Liver (tissue), 8 donors: ENCODE measurements at regions not wholly inside any gene's neighbourhood (a gene's known extent, or its start where the extent isn't known, plus 50 kb on each side); places are given as distances from the start of the nearest gene placed in this dataset.

Experiments
- DNase-seq: peaks from one replicate; pipeline ENCODE4 v3.0.0-alpha.2; 2017; ENCODE audit warnings: low spot score
- H3K27ac ChIP-seq, 2 donors: one replicate each; pipeline ENCODE4 v1.7.0; 2013; ENCODE audit warnings: inconsistent platforms in 2 of 2, low read length in 2 of 2, control low read depth in 1 of 2, low read depth in 1 of 2, mild to moderate bottlenecking in 1 of 2
- H3K27me3 ChIP-seq, 4 donors: one replicate each; pipeline versions ENCODE4 v1.6.1 to v1.7.0; 2013; ENCODE audit warnings: low read length in 3 of 4, inconsistent platforms in 1 of 4, mild to moderate bottlenecking in 1 of 4, moderate library complexity in 1 of 4; ENCODE audit not compliant: control insufficient read depth in 4 of 4, insufficient read depth in 4 of 4
- H3K36me3 ChIP-seq, 4 donors: one replicate each; pipeline versions ENCODE4 v1.6.1 to v1.7.0; 2013; ENCODE audit warnings: low read length in 3 of 4, mild to moderate bottlenecking in 3 of 4, low read depth in 1 of 4, moderate library complexity in 1 of 4; ENCODE audit not compliant: control insufficient read depth in 4 of 4, insufficient read depth in 3 of 4
- H3K4me1 ChIP-seq, 4 donors: one replicate each; pipeline versions ENCODE4 v1.6.1 to v1.7.0; 2013; ENCODE audit warnings: low read length in 3 of 4, mild to moderate bottlenecking in 3 of 4, moderate library complexity in 1 of 4; ENCODE audit not compliant: control insufficient read depth in 4 of 4, insufficient read depth in 4 of 4
- H3K4me3 ChIP-seq, 3 donors: one replicate each; pipeline versions ENCODE4 v1.6.1 to v1.7.0; 2013; ENCODE audit warnings: low read length in 3 of 3, control low read depth in 1 of 3, low read depth in 1 of 3, mild to moderate bottlenecking in 1 of 3
- H3K9ac ChIP-seq, 2 donors: one replicate each; pipeline ENCODE4 v1.7.0; 2013; ENCODE audit warnings: low read length in 2 of 2, mild to moderate bottlenecking in 2 of 2, moderate library complexity in 2 of 2, control low read depth in 1 of 2, low read depth in 1 of 2
- H3K9me3 ChIP-seq, 4 donors: one replicate each; pipeline versions ENCODE4 v1.6.1 to v1.7.0; 2013; ENCODE audit warnings: low read length in 3 of 4; ENCODE audit not compliant: control insufficient read depth in 4 of 4
- ATF3 ChIP-seq: IDR thresholded peaks from 2 replicates; pipeline ENCODE4 v1.6.1; 2016; ENCODE audit warnings: antibody characterized with exemption
- CTCF ChIP-seq: fragments of 150-350 bp; IDR thresholded peaks from 2 replicates; pipeline ENCODE4 v1.5.1; 2017; ENCODE audit warnings: improper control_type of control experiment, low read depth, low read length; ENCODE audit not compliant: missing input control
- EGR1 ChIP-seq, 2 donors: IDR thresholded peaks; 2 replicates each; pipeline ENCODE4 v1.6.1; 2016 to 2018; ENCODE audit warnings: antibody characterized with exemption in 2 of 2, low read depth in 2 of 2
- FOXA1 ChIP-seq: IDR thresholded peaks from 2 replicates; pipeline ENCODE4 v1.6.1; 2016; ENCODE audit warnings: antibody characterized with exemption
- FOXA2 ChIP-seq: IDR thresholded peaks from 2 replicates; pipeline ENCODE4 v1.6.1; 2016; ENCODE audit warnings: antibody characterized with exemption
- GABPA ChIP-seq, 2 donors: IDR thresholded peaks in 1 of 2; conservative IDR thresholded peaks in 1 of 2; 2 replicates each; pipeline ENCODE4 v1.6.1; 2016; ENCODE audit warnings: antibody characterized with exemption in 2 of 2, mild to moderate bottlenecking in 1 of 2, moderate library complexity in 1 of 2
- HNF4A ChIP-seq, 2 donors: conservative IDR thresholded peaks; 2 replicates each; pipeline ENCODE4 v1.6.1; 2016; ENCODE audit warnings: antibody characterized with exemption in 2 of 2, mild to moderate bottlenecking in 2 of 2
- HNF4G ChIP-seq: IDR thresholded peaks from 2 replicates; pipeline ENCODE4 v1.6.1; 2016; ENCODE audit warnings: antibody characterized with exemption
- JUND ChIP-seq, 2 donors: IDR thresholded peaks; 2 replicates each; pipeline ENCODE4 v1.6.1; 2016; ENCODE audit warnings: antibody characterized with exemption in 2 of 2
- MAX ChIP-seq: IDR thresholded peaks from 2 replicates; pipeline ENCODE4 v1.6.1; 2016; ENCODE audit warnings: antibody characterized with exemption
- NR2F2 ChIP-seq: IDR thresholded peaks from 2 replicates; pipeline ENCODE4 v1.6.1; 2016; ENCODE audit warnings: antibody characterized with exemption
- RAD21 ChIP-seq, 2 donors: IDR thresholded peaks; 2 replicates each; pipeline ENCODE4 v1.6.1; 2016; ENCODE audit warnings: antibody characterized with exemption in 2 of 2, mild to moderate bottlenecking in 2 of 2
- REST ChIP-seq: IDR thresholded peaks from 2 replicates; pipeline ENCODE4 v1.6.1; 2016; ENCODE audit warnings: antibody characterized with exemption, mild to moderate bottlenecking
- RXRA ChIP-seq, 2 donors: IDR thresholded peaks; 2 replicates each; pipeline ENCODE4 v1.6.1; 2017 to 2018; ENCODE audit warnings: antibody characterized with exemption in 2 of 2, mild to moderate bottlenecking in 1 of 2
- SP1 ChIP-seq: IDR thresholded peaks from 2 replicates; pipeline ENCODE4 v1.6.1; 2018; ENCODE audit warnings: antibody characterized with exemption, mild to moderate bottlenecking
- TAF1 ChIP-seq: conservative IDR thresholded peaks from 2 replicates; pipeline ENCODE4 v1.6.1; 2016; ENCODE audit warnings: antibody characterized with exemption, mild to moderate bottlenecking
- YY1 ChIP-seq: IDR thresholded peaks from 2 replicates; pipeline ENCODE4 v1.6.1; 2016; ENCODE audit warnings: antibody characterized with exemption, mild to moderate bottlenecking
- ZBTB33 ChIP-seq: IDR thresholded peaks from 2 replicates; pipeline ENCODE4 v1.6.1; 2016; ENCODE audit warnings: antibody characterized with exemption
- WGBS: extraction: QIAGEN DNeasy Blood & Tissue Kit; methylation state at CpG from one replicate; pipeline ENCODE4 v1.1.7; 2013; 5-methylcytosine and 5-hydroxymethylcytosine counted together
- donor health status: healthy.
- donor health status: healthy.
- donor health status: healthy.
- donor health status: healthy.
- donor health status: healthy.

GRCh38 chr1:195328102-195328501, 1280.1 kb downstream of the KCNT2 start:
- Histone ChIP-seq H3K36me3 (no peaks in the 10 kb centered on the region), H3K27ac (peak overlapping the region; percentile 32 to 62), H3K4me1 (peaks cover 0 to 6% (median 1%) of the 10 kb centered on the region in 4 donors), H3K9ac (no peak overlapping the region), H3K4me3 (no peak overlapping the region), H3K9me3 (no peaks in the 10 kb centered on the region), H3K27me3 (no peaks in the 10 kb centered on the region)
- TF ChIP-seq RXRA (IDR thresholded peaks at IDR 0.05) (peak; percentile 93 to 94), HNF4G (peak; percentile 10), REST (peak; percentile 23), ZBTB33 (peak; percentile 51), ATF3 (peak; percentile 47), FOXA2 (peak; percentile 57), TAF1 (no peak), FOXA1 (no peak), NR2F2 (no peak), GABPA (IDR thresholded peaks at IDR 0.05 in 1 of 2, conservative IDR thresholded peaks at IDR 0.05 in 1 of 2) (no peak), JUND (IDR thresholded peaks at IDR 0.05) (peak in 1 of 2 donors; percentile 32), YY1 (peak; percentile 13), SP1 (peak; percentile 89), RAD21 (IDR thresholded peaks at IDR 0.05) (peak; percentile 30 to 32), EGR1 (IDR thresholded peaks at IDR 0.05; ENCODE audit: low read depth in 2 of 2) (peak in 1 of 2 donors; percentile 13), HNF4A (conservative IDR thresholded peaks at IDR 0.05) (peak; percentile 62 to 68), MAX (peak; percentile 37), CTCF (no peak)
- WGBS: 27% methylated on average over 2 of the region's 2 CpGs
- DNase-seq: no peak
